GM12875 (cell line): ENCODE measurements at regions not wholly inside any gene's neighbourhood (a gene's known extent, or its start where the extent isn't known, plus 50 kb on each side); places are given as distances from the start of the nearest gene placed in this dataset.

ENCODE experiments used
- H3K4me3 ChIP-seq: one replicate; pipeline ENCODE4 v1.5.1; 2011; ENCODE audit warnings: low read depth, low read length, control low read depth
- CTCF ChIP-seq: IDR thresholded peaks from 2 replicates; pipeline ENCODE4 v1.5.1; 2011; ENCODE audit warnings: low read depth, mild to moderate bottlenecking, control low read depth, inconsistent platforms, low read length, moderate library complexity, borderline replicate concordance; ENCODE audit not compliant: insufficient read depth

DNA sequence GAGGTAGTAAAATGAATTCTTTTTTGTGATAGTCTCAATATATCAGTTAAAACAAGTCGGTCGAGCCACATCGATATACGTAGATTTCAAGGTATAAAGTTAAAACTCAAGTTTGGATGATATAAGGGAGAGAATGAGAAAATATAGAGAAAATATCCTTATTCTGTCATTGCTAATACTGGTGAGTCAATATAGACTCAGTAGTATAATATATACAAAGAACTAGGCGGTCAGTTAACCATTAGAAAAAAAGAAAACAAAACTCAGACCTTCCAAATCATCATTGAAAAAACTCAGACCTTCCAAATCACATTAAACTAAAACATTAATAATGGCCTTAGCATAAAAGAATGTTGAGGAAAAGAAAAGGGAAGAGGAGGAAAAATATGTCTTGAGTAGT, 817.1 kb upstream of the IGFBP3 start:
- TF ChIP-seq CTCF: no peak

DNA sequence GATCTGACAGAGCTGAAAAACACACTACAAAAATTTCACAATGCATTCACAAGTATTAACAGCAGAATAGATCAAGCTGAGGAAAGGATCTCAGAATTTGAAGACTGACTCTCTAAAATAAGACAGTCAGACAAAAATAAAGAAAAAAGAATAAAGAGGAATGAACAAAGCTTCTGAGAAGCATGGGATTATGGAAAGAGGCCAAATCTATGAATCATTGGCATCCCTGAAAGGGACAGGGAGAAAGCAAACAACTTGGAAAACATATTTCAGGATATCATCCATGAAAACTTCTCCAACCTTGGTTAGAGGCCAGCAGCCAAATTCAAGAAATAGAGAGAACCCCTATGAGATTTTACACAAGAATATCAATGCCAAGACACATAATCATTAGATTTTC, 804.8 kb upstream of the IGFBP3 start:
- H3K4me3 ChIP-seq: no peak overlapping the region

More for the DNA sequence above, 817.1 kb upstream of the IGFBP3 start:
- no peak overlapping the region for H3K4me3 ChIP-seq

DNA sequence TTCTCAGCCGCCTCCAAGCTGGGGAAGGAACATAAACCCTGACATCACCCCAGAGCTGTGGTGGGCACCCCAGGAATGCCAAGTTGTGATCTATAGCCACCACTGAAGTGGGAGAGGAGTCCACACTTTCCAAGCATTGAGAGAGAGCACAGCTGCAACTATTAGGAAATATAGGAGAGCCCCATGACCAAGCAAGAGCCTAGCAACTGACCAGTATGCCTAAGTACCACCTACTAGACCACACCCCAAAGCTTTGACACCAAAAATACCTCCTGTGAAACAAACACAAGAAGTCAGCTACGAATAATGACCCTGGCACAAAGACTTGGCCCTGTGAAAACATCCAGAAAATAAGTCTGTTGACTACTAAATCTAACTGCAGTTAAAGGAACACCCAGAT, 804.1 kb upstream of the IGFBP3 start:
- no peak overlapping the region for H3K4me3 ChIP-seq
- TF ChIP-seq CTCF: no peak

More for the DNA sequence above, 804.8 kb upstream of the IGFBP3 start:
- no peak for TF ChIP-seq CTCF

- no peak overlapping the region for H3K4me3 ChIP-seq
- no peak for TF ChIP-seq CTCF
Measured at GRCh38 chr7:46723742-46724141, 802.7 kb upstream of the IGFBP3 start.

- no peak overlapping the region for H3K4me3 ChIP-seq
- no peak for TF ChIP-seq CTCF
Measured at GRCh38 chr7:46723003-46723402, 801.9 kb upstream of the IGFBP3 start.

DNA sequence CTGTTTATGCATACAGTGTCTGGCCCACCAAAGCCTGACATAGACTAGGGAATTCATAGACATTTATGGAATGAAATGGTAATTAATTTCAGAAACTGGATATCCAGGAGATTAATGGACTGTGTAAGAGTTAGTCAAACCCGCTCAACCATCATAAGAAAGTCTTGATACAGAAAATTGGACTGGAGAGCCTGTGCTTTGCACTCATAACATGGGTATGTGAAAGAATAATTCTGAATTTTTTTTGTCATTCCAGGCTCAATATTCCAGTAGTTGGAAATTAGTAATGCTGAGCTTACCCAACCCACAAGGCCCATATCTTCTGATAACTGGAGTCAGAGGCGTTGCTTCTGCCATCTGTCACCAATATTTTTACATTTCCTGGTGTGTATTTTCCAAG, 799.7 kb upstream of the IGFBP3 start:
- no peak overlapping the region for H3K4me3 ChIP-seq
- TF ChIP-seq CTCF: no peak

DNA sequence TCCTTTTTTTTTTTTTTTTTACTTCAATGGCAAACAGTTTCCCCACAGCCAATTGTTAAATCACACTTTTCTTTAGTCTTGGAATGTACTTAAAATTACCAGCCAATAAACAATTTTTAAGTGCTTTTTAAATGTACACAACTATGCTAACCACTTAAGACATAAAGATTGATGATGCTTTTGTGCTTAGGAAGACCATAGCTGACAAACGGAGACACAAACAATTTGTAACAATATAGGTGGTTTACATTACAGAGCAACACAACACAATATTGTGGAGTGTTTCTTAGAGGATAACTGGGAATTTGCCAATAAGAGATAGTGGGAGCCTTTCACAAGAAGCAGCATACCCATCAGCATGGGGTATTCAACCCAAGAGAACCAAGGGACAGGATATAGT, 798.5 kb upstream of the IGFBP3 start:
- TF ChIP-seq CTCF: no peak
- no peak overlapping the region for H3K4me3 ChIP-seq
